ENCODE measurements at regions not wholly inside any gene's neighbourhood (a gene's known extent, or its start where the extent isn't known, plus 50 kb on each side); places are given as distances from the start of the nearest gene placed in this dataset.
"Not testable (repeated sequence)": the region's sequence is repeated elsewhere in the genome, so short reads cannot be mapped to it uniquely, and the experiment has no call there.

GRCh38 chr12:105606613-105607012, 276.1 kb downstream of the C12orf75 start:
- not testable (repeated sequence) for TF ChIP-seq CTCF (IDR thresholded peaks at IDR 0.05; ENCODE audit: insufficient read depth, low read length, poor library complexity, severe bottlenecking); EZH2phosphoT487 (conservative IDR thresholded peaks at IDR 0.05; ENCODE audit: low read length)
